GM23338 (cell line): ENCODE measurements at regions not wholly inside any gene's neighbourhood (a gene's known extent, or its start where the extent isn't known, plus 50 kb on each side); places are given as distances from the start of the nearest gene placed in this dataset.

Experiments used
- ATAC-seq: fragments of 200-7000 bp; cut with Tn5 transposase; 3 replicates; pipeline ENCODE4 v1.9.1; 2020
- DNase-seq: peaks from one replicate; pipeline ENCODE4 v3.0.0-alpha.2; 2015; ENCODE audit warnings: low spot score
- H2AFZ ChIP-seq: fragments of 200-600 bp; sonication (generic); 2 replicates; pipeline ENCODE4 v1.8.0; 2016; ENCODE audit warnings: antibody characterized with exemption, mild to moderate bottlenecking, moderate library complexity
- H3F3A ChIP-seq: fragments of 200-600 bp; sonication (generic); replicated peaks from 2 replicates; pipeline ENCODE4 v1.8.0; 2017; ENCODE audit warnings: antibody characterized with exemption, mixed run types, low read depth
- H3K27ac ChIP-seq: fragments of 200-600 bp; sonication (generic); 2 replicates; pipeline ENCODE4 v1.6.1; 2016; ENCODE audit warnings: low read depth
- H3K27me3 ChIP-seq: fragments of 200-600 bp; sonication (generic); 2 replicates; pipeline ENCODE4 v1.8.0; 2016; ENCODE audit warnings: mild to moderate bottlenecking, mixed run types, moderate library complexity; ENCODE audit not compliant: insufficient read depth
- H3K36me3 ChIP-seq: fragments of 200-600 bp; sonication (generic); 2 replicates; pipeline ENCODE4 v1.8.0; 2016; ENCODE audit warnings: mild to moderate bottlenecking; ENCODE audit not compliant: insufficient read depth
- H3K4me1 ChIP-seq: fragments of 200-600 bp; sonication (generic); 2 replicates; pipeline ENCODE4 v1.8.0; 2016; ENCODE audit warnings: mild to moderate bottlenecking, moderate library complexity; ENCODE audit not compliant: insufficient read depth
- H3K4me2 ChIP-seq: fragments of 200-600 bp; sonication (generic); 2 replicates; pipeline ENCODE4 v1.7.1; 2017; ENCODE audit warnings: mixed run types
- H3K4me3 ChIP-seq: fragments of 200-600 bp; sonication (generic); 2 replicates; pipeline ENCODE4 v1.6.1; 2016; ENCODE audit warnings: mixed run types
- H3K79me2 ChIP-seq: fragments of 200-600 bp; sonication (generic); replicated peaks from 2 replicates; pipeline ENCODE4 v1.8.0; 2017; ENCODE audit warnings: mild to moderate bottlenecking; ENCODE audit not compliant: insufficient read depth
- H3K9me2 ChIP-seq: fragments of 200-600 bp; sonication (generic); 2 replicates; pipeline ENCODE4 v1.8.0; 2017; ENCODE audit not compliant: insufficient read depth
- H4K20me1 ChIP-seq: fragments of 200-600 bp; sonication (generic); replicated peaks from 2 replicates; pipeline ENCODE4 v1.8.0; 2017; ENCODE audit warnings: mild to moderate bottlenecking; ENCODE audit not compliant: insufficient read depth
- H3K27ac Mint-ChIP-seq: 2 replicates; pipeline ENCODE4 v1.8.0; 2020; ENCODE audit warnings: inconsistent platforms, mild to moderate bottlenecking, moderate library complexity, mixed read lengths
- H3K27me3 Mint-ChIP-seq: 3 replicates; pipeline ENCODE4 v1.8.0; 2022; ENCODE audit warnings: low read depth, mild to moderate bottlenecking, moderate library complexity, mixed read lengths, inconsistent platforms; ENCODE audit not compliant: insufficient read depth, poor library complexity
- H3K36me3 Mint-ChIP-seq: 3 replicates; pipeline ENCODE4 v1.8.0; 2021; ENCODE audit warnings: low read depth, mild to moderate bottlenecking, inconsistent platforms, moderate library complexity, mixed read lengths
- H3K4me1 Mint-ChIP-seq: 3 replicates; pipeline ENCODE4 v1.8.0; 2020; ENCODE audit warnings: mild to moderate bottlenecking, inconsistent platforms, mixed read lengths
- H3K4me3 Mint-ChIP-seq: 3 replicates; pipeline ENCODE4 v1.8.0; 2021; ENCODE audit warnings: moderate library complexity, mild to moderate bottlenecking, inconsistent platforms, mixed read lengths
- H3K9me3 Mint-ChIP-seq: 3 replicates; pipeline ENCODE4 v1.8.0; 2020; ENCODE audit warnings: moderate library complexity, mild to moderate bottlenecking, inconsistent platforms, mixed read lengths
- CREB1 ChIP-seq: fragments of 250-450 bp; sonication (Bioruptor Pico); IDR thresholded peaks from 2 replicates; pipeline ENCODE4 v1.5.0; 2020; ENCODE audit warnings: low read depth, mild to moderate bottlenecking, moderate library complexity
- ETS1 ChIP-seq: IDR thresholded peaks from 2 replicates; pipeline ENCODE4 v1.6.1; 2016; ENCODE audit warnings: antibody characterized with exemption
- EZH2 ChIP-seq: fragments of 200-600 bp; sonication (generic); IDR thresholded peaks from one replicate; pipeline ENCODE4 v1.8.0; 2017; ENCODE audit warnings: antibody characterized with exemption, mild to moderate bottlenecking, low read depth; ENCODE audit not compliant: unreplicated experiment
- JUNB ChIP-seq: IDR thresholded peaks from one replicate; pipeline ENCODE4 v1.6.1; 2016; ENCODE audit warnings: antibody characterized with exemption; ENCODE audit not compliant: unreplicated experiment
- NANOG ChIP-seq: IDR thresholded peaks from 2 replicates; pipeline ENCODE4 v1.6.1; 2016; ENCODE audit warnings: antibody characterized with exemption, borderline replicate concordance
- POLR2AphosphoS5 ChIP-seq: IDR thresholded peaks from 2 replicates; pipeline ENCODE4 v1.6.1; 2016; ENCODE audit warnings: antibody characterized with exemption, low read depth
- STAT1 ChIP-seq: IDR thresholded peaks from one replicate; pipeline ENCODE4 v1.6.1; 2016; ENCODE audit warnings: antibody characterized with exemption; ENCODE audit not compliant: unreplicated experiment
- ZNF114 ChIP-seq: fragments of 250-450 bp; sonication (Bioruptor Pico); IDR thresholded peaks from 2 replicates; pipeline ENCODE4 v1.5.0; 2020; ENCODE audit warnings: mild to moderate bottlenecking, moderate library complexity
- ZNF331 ChIP-seq: fragments of 250-450 bp; sonication (Bioruptor Pico); IDR thresholded peaks from 2 replicates; pipeline ENCODE4 v1.5.0; 2020; ENCODE audit warnings: low read depth, mild to moderate bottlenecking, moderate library complexity
- ZNF462 ChIP-seq: fragments of 250-450 bp; sonication (Bioruptor Pico); IDR thresholded peaks from 2 replicates; pipeline ENCODE4 v1.5.0; 2020; ENCODE audit warnings: mild to moderate bottlenecking, moderate library complexity
- TF ChIP-seq, protein P1 (sequence below): IDR thresholded peaks from one replicate; pipeline ENCODE4 v1.6.1; 2018; ENCODE audit warnings: antibody characterized with exemption; ENCODE audit not compliant: unreplicated experiment

- no peaks in the 10 kb centered on the region for H3K36me3 Mint-ChIP-seq
Measured at GRCh38 chr15:70436428-70436827, 326.9 kb downstream of the UACA start.

More at GRCh38 chr15:70436428-70436827, 326.9 kb downstream of the UACA start:
- H3K27ac ChIP-seq, result no peak overlapping the region
- H3K4me3 ChIP-seq, result no peak overlapping the region
- H3K4me1 Mint-ChIP-seq, result peaks cover 16% of the 10 kb centered on the region
- TF ChIP-seq ZNF331 (no peak), ZNF462 (CRISPR knock-in tag) (no peak), ZNF114 (CRISPR knock-in tag) (no peak), STAT1 (no peak), POLR2AphosphoS5 (no peak), JUNB (no peak), EZH2 (no peak), ETS1 (no peak), NANOG (no peak), CREB1 (no peak)
- TF ChIP-seq, protein P1, sequence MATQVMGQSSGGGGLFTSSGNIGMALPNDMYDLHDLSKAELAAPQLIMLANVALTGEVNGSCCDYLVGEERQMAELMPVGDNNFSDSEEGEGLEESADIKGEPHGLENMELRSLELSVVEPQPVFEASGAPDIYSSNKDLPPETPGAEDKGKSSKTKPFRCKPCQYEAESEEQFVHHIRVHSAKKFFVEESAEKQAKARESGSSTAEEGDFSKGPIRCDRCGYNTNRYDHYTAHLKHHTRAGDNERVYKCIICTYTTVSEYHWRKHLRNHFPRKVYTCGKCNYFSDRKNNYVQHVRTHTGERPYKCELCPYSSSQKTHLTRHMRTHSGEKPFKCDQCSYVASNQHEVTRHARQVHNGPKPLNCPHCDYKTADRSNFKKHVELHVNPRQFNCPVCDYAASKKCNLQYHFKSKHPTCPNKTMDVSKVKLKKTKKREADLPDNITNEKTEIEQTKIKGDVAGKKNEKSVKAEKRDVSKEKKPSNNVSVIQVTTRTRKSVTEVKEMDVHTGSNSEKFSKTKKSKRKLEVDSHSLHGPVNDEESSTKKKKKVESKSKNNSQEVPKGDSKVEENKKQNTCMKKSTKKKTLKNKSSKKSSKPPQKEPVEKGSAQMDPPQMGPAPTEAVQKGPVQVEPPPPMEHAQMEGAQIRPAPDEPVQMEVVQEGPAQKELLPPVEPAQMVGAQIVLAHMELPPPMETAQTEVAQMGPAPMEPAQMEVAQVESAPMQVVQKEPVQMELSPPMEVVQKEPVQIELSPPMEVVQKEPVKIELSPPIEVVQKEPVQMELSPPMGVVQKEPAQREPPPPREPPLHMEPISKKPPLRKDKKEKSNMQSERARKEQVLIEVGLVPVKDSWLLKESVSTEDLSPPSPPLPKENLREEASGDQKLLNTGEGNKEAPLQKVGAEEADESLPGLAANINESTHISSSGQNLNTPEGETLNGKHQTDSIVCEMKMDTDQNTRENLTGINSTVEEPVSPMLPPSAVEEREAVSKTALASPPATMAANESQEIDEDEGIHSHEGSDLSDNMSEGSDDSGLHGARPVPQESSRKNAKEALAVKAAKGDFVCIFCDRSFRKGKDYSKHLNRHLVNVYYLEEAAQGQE, result no peak
- DNase-seq (no peak), ATAC-seq (no peak)
- no peaks in the 10 kb centered on the region for H3K9me3 Mint-ChIP-seq
- no peaks in the 10 kb centered on the region for H3K79me2 ChIP-seq
- peaks cover 14% of the 10 kb centered on the region for H3K27me3 Mint-ChIP-seq
- no peak overlapping the region for H3K4me3 Mint-ChIP-seq
- no peak overlapping the region for H3K4me2 ChIP-seq
- H3K9me2 ChIP-seq, result no peaks in the 10 kb centered on the region; the same call in 1 of the 2 replicates
- no peak overlapping the region for H2AFZ ChIP-seq
- no peaks in the 10 kb centered on the region for H3K27me3 ChIP-seq
- H3K27ac Mint-ChIP-seq, result no peak overlapping the region
- H3K4me1 ChIP-seq, result no peaks in the 10 kb centered on the region; the same call in 1 of the 2 replicates
- H4K20me1 ChIP-seq, result no peaks in the 10 kb centered on the region
- H3K36me3 ChIP-seq, result no peaks in the 10 kb centered on the region
- no peaks in the 10 kb centered on the region for H3F3A ChIP-seq
